CD8-positive, alpha-beta memory T cell (primary cell): ENCODE measurements at regions not wholly inside any gene's neighbourhood (a gene's known extent, or its start where the extent isn't known, plus 50 kb on each side); places are given as distances from the start of the nearest gene placed in this dataset.

Source experiments
- CTCF ChIA-PET: fragments of 350-600 bp; sonication (Branson Sonifier 250); formaldehyde crosslinking; loops from one replicate; lab custom pipeline; 2021; ENCODE audit warnings: antibody characterized with exemption; lab: Charles Lee
- POLR2A ChIA-PET: fragments of 350-600 bp; sonication (Branson Sonifier 250); formaldehyde crosslinking; loops from one replicate; lab custom pipeline; 2021; ENCODE audit warnings: antibody characterized with exemption; lab: Charles Lee
- DNase-seq, 5 donors: peaks; one replicate each; pipeline versions ENCODE4 v3.0.0 to v3.0.0-alpha.2; 2020 to 2022; ENCODE audit warnings: mixed read lengths in 1 of 5
- H3K27ac ChIP-seq: one replicate; pipeline ENCODE4 v1.7.0; 2013; ENCODE audit warnings: low read depth, mild to moderate bottlenecking, low read length, moderate library complexity
- H3K27me3 ChIP-seq: 2 replicates; pipeline ENCODE4 v1.7.0; 2013; ENCODE audit warnings: low read length, mild to moderate bottlenecking; ENCODE audit not compliant: insufficient read depth, poor library complexity, severe bottlenecking
- H3K36me3 ChIP-seq: 2 replicates; pipeline ENCODE4 v1.7.0; 2013; ENCODE audit warnings: mild to moderate bottlenecking, low read length, moderate library complexity; ENCODE audit not compliant: insufficient read depth
- H3K4me1 ChIP-seq: 2 replicates; pipeline ENCODE4 v1.7.0; 2013; ENCODE audit warnings: mild to moderate bottlenecking, low read length, moderate library complexity; ENCODE audit not compliant: insufficient read depth
- H3K4me3 ChIP-seq: 2 replicates; pipeline ENCODE4 v1.7.0; 2013; ENCODE audit warnings: mild to moderate bottlenecking, low read length
- H3K9me3 ChIP-seq: 2 replicates; pipeline ENCODE4 v1.7.0; 2013; ENCODE audit warnings: mild to moderate bottlenecking, low read length
- H3K27ac Mint-ChIP-seq, 8 donors: one replicate each; pipeline ENCODE4 v1.8.0; 2020 to 2021; ENCODE audit warnings: mixed read lengths in 8 of 8, mild to moderate bottlenecking in 6 of 8, inconsistent platforms in 3 of 8, moderate library complexity in 3 of 8
- H3K27me3 Mint-ChIP-seq, 2 donors: one replicate each; pipeline ENCODE4 v1.8.0; 2020 to 2021; ENCODE audit warnings: mixed read lengths in 2 of 2, mild to moderate bottlenecking in 1 of 2, moderate library complexity in 1 of 2
- H3K36me3 Mint-ChIP-seq, 3 donors: one replicate each; pipeline ENCODE4 v1.8.0; 2020 to 2021; ENCODE audit warnings: mixed read lengths in 3 of 3, inconsistent platforms in 1 of 3, mild to moderate bottlenecking in 1 of 3
- H3K4me1 Mint-ChIP-seq, 3 donors: one replicate each; pipeline ENCODE4 v1.8.0; 2020 to 2021; ENCODE audit warnings: mixed read lengths in 3 of 3, inconsistent platforms in 1 of 3, mild to moderate bottlenecking in 1 of 3
- H3K4me3 Mint-ChIP-seq, 7 donors: one replicate each; pipeline ENCODE4 v1.8.0; 2020 to 2021; ENCODE audit warnings: mixed read lengths in 7 of 7, mild to moderate bottlenecking in 6 of 7, moderate library complexity in 4 of 7, inconsistent platforms in 2 of 7
- H3K9me3 Mint-ChIP-seq, 5 donors: one replicate each; pipeline ENCODE4 v1.8.0; 2020 to 2022; ENCODE audit warnings: mixed read lengths in 5 of 5, mild to moderate bottlenecking in 3 of 5, moderate library complexity in 2 of 5, inconsistent platforms in 1 of 5

DNA sequence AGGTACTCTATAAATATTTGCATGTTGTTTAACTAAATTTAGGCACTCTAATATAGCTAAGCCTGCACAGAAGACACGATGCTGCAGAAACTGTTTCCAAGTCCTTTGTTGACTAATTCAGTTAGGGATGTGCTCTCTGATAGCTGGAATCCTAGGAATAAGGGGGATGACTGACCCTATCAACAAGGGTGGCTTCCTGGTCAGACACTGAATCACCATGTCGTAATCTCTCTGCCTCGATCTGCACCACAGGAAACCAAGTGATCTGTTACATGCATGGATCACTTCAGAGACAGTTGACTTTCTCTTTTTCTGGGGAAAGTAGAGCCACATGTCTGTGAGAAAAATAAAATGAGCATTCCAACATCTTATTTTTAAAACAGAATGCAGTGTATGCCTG lies 169.1 kb downstream of the GUCY2F start:
- no peaks in the 10 kb centered on the region for H3K9me3 ChIP-seq
- Mint-ChIP-seq H3K4me3 (no peak overlapping the region), H3K9me3 (peaks cover 0 to 2% (median 0%) of the 10 kb centered on the region in 5 donors), H3K27ac (no peak overlapping the region), H3K4me1 (no peaks in the 10 kb centered on the region), H3K27me3 (no peaks in the 10 kb centered on the region), H3K36me3 (no peaks in the 10 kb centered on the region)
- no peaks in the 10 kb centered on the region for H3K4me1 ChIP-seq
- POLR2A ChIA-PET, result no interaction called here
- H3K36me3 ChIP-seq, result no peaks in the 10 kb centered on the region
- DNase-seq, result no peak
- no peaks in the 10 kb centered on the region for H3K27me3 ChIP-seq
- no peak overlapping the region for H3K27ac ChIP-seq
- H3K4me3 ChIP-seq, result no peak overlapping the region
- CTCF ChIA-PET, result no interaction called here

- ChIA-PET POLR2A (no interaction called here), CTCF (no interaction called here)
- Histone ChIP-seq H3K4me3 (no peak overlapping the region), H3K36me3 (no peaks in the 10 kb centered on the region), H3K9me3 (no peaks in the 10 kb centered on the region), H3K4me1 (no peaks in the 10 kb centered on the region), H3K27me3 (no peaks in the 10 kb centered on the region), H3K27ac (no peak overlapping the region)
- H3K9me3 Mint-ChIP-seq, result no peaks in the 10 kb centered on the region
- no peaks in the 10 kb centered on the region for H3K36me3 Mint-ChIP-seq
- H3K27me3 Mint-ChIP-seq, result no peaks in the 10 kb centered on the region
- no peak overlapping the region for H3K27ac Mint-ChIP-seq
- no peak for DNase-seq
- H3K4me3 Mint-ChIP-seq, result no peak overlapping the region
- H3K4me1 Mint-ChIP-seq, result no peaks in the 10 kb centered on the region
These were observed 171.9 kb downstream of the GUCY2F start for GRCh38 chrX:109310031-109310430.

DNA sequence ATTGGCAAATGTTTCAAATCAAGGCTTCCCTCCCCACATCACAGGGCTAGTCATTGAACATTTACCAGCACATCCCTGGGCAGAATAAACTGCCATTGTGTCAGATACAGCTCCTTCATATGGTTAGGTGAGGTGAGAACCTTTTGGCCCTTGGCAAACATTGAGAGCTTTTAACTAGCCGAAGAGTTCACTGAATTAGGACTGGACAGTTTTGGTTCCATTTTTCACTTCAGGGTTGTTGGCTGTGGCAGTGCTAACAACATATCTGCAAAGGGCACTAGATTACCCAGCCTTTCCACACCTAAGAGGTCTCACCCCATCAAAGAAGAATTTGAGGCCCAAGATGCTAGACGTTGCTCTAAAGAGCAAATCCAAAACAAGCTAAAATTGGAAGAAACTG lies 180.7 kb downstream of the GUCY2F start:
- no peak for DNase-seq
- Mint-ChIP-seq H3K27ac (no peak overlapping the region), H3K4me1 (no peaks in the 10 kb centered on the region), H3K4me3 (no peak overlapping the region), H3K27me3 (no peaks in the 10 kb centered on the region), H3K36me3 (no peaks in the 10 kb centered on the region), H3K9me3 (peaks cover 0 to 7% (median 0%) of the 10 kb centered on the region in 5 donors)
- Histone ChIP-seq H3K4me3 (no peak overlapping the region), H3K4me1 (no peaks in the 10 kb centered on the region), H3K36me3 (no peaks in the 10 kb centered on the region), H3K27ac (no peak overlapping the region), H3K9me3 (no peaks in the 10 kb centered on the region), H3K27me3 (no peaks in the 10 kb centered on the region)
- ChIA-PET CTCF (no interaction called here), POLR2A (no interaction called here)

- Histone ChIP-seq H3K4me1 (no peaks in the 10 kb centered on the region), H3K27me3 (no peaks in the 10 kb centered on the region), H3K9me3 (no peaks in the 10 kb centered on the region), H3K36me3 (no peaks in the 10 kb centered on the region), H3K27ac (no peak overlapping the region), H3K4me3 (no peak overlapping the region)
- H3K4me3 Mint-ChIP-seq, result no peak overlapping the region
- CTCF ChIA-PET, result no interaction called here
- H3K27ac Mint-ChIP-seq, result no peak overlapping the region
- H3K9me3 Mint-ChIP-seq, result peaks cover 0 to 11% (median 0%) of the 10 kb centered on the region in 5 donors
- no peaks in the 10 kb centered on the region for H3K4me1 Mint-ChIP-seq
- DNase-seq, result no peak
- no peaks in the 10 kb centered on the region for H3K27me3 Mint-ChIP-seq
- no peaks in the 10 kb centered on the region for H3K36me3 Mint-ChIP-seq
- POLR2A ChIA-PET, result no interaction called here
These were observed 181.5 kb downstream of the GUCY2F start for GRCh38 chrX:109300415-109300814.

DNA sequence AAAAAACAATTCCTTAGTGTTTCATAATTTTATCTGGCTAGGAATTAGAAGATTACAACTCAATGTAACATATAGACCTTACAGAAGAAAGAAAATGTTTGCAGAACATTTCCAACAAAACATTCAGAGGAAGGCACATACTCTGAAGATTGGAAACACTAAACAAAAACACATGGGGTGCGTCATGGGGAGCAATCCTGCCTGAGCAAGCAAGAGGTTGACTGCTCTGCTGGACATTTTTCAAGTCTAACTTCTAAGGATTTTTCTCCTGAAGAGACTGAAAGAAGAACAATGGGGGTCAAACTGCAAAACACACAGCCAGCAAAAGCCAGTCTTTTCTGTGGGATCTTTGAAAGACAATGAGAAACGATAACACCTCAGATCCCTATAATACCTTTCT lies 182.8 kb downstream of the GUCY2F start:
- Mint-ChIP-seq H3K4me1 (no peaks in the 10 kb centered on the region), H3K36me3 (no peaks in the 10 kb centered on the region), H3K27ac (no peak overlapping the region), H3K4me3 (no peak overlapping the region), H3K27me3 (peaks cover 0 to 2% of the 10 kb centered on the region in 2 donors), H3K9me3 (peaks cover 0 to 11% (median 0%) of the 10 kb centered on the region in 5 donors)
- Histone ChIP-seq H3K36me3 (no peaks in the 10 kb centered on the region), H3K9me3 (no peaks in the 10 kb centered on the region), H3K4me3 (no peak overlapping the region), H3K27me3 (no peaks in the 10 kb centered on the region), H3K4me1 (no peaks in the 10 kb centered on the region), H3K27ac (no peak overlapping the region)
- ChIA-PET POLR2A (no interaction called here), CTCF (no interaction called here)
- DNase-seq, result no peak

- DNase-seq, result no peak
- Mint-ChIP-seq H3K9me3 (peaks cover 0 to 14% (median 0%) of the 10 kb centered on the region in 5 donors), H3K4me1 (no peaks in the 10 kb centered on the region), H3K27me3 (peaks cover 0 to 2% of the 10 kb centered on the region in 2 donors), H3K4me3 (no peak overlapping the region), H3K36me3 (no peaks in the 10 kb centered on the region), H3K27ac (no peak overlapping the region)
- no peaks in the 10 kb centered on the region for H3K4me1 ChIP-seq
- H3K27me3 ChIP-seq, result no peaks in the 10 kb centered on the region
- POLR2A ChIA-PET, result no interaction called here
- H3K36me3 ChIP-seq, result no peaks in the 10 kb centered on the region
- H3K4me3 ChIP-seq, result no peak overlapping the region
- CTCF ChIA-PET, result no interaction called here
- no peaks in the 10 kb centered on the region for H3K9me3 ChIP-seq
- H3K27ac ChIP-seq, result no peak overlapping the region
These were observed 187.6 kb downstream of the GUCY2F start for GRCh38 chrX:109294097-109294814.

GRCh38 chrX:109283870-109284269 lies 198.0 kb downstream of the GUCY2F start:
- no peak overlapping the region for H3K4me3 Mint-ChIP-seq
- H3K27me3 Mint-ChIP-seq, result no peaks in the 10 kb centered on the region
- no peaks in the 10 kb centered on the region for H3K27me3 ChIP-seq
- ChIA-PET CTCF (no interaction called here), POLR2A (no interaction called here)
- no peaks in the 10 kb centered on the region for H3K36me3 Mint-ChIP-seq
- H3K9me3 ChIP-seq, result no peaks in the 10 kb centered on the region
- H3K4me1 Mint-ChIP-seq, result no peaks in the 10 kb centered on the region
- H3K4me3 ChIP-seq, result no peak overlapping the region
- H3K27ac Mint-ChIP-seq, result no peak overlapping the region
- H3K9me3 Mint-ChIP-seq, result peaks cover 0 to 2% (median 0%) of the 10 kb centered on the region in 5 donors
- DNase-seq, result no peak
- no peak overlapping the region for H3K27ac ChIP-seq
- no peaks in the 10 kb centered on the region for H3K36me3 ChIP-seq
- H3K4me1 ChIP-seq, result no peaks in the 10 kb centered on the region

GRCh38 chrX:109281483-109282275 lies 200.2 kb downstream of the GUCY2F start:
- no peak for DNase-seq
- no peaks in the 10 kb centered on the region for H3K36me3 ChIP-seq
- peaks cover 0 to 2% (median 0%) of the 10 kb centered on the region in 5 donors for H3K9me3 Mint-ChIP-seq
- H3K4me1 Mint-ChIP-seq, result no peaks in the 10 kb centered on the region
- H3K4me3 Mint-ChIP-seq, result no peak overlapping the region
- no peaks in the 10 kb centered on the region for H3K4me1 ChIP-seq
- ChIA-PET POLR2A (no interaction called here), CTCF (no interaction called here)
- H3K27me3 Mint-ChIP-seq, result no peaks in the 10 kb centered on the region
- H3K4me3 ChIP-seq, result no peak overlapping the region
- H3K9me3 ChIP-seq, result no peaks in the 10 kb centered on the region
- H3K27ac ChIP-seq, result no peak overlapping the region
- H3K27me3 ChIP-seq, result no peaks in the 10 kb centered on the region
- no peaks in the 10 kb centered on the region for H3K36me3 Mint-ChIP-seq
- H3K27ac Mint-ChIP-seq, result no peak overlapping the region
